Transverse colon (tissue), 4 donors: ENCODE measurements at regions not wholly inside any gene's neighbourhood (a gene's known extent, or its start where the extent isn't known, plus 50 kb on each side); places are given as distances from the start of the nearest gene placed in this dataset.

Experiments used
- DNase-seq: peaks from one replicate; pipeline ENCODE4 v3.0.0-alpha.2; 2019
- H3K27ac ChIP-seq, 4 donors: fragments of 200-600 bp; sonication (generic); 2 replicates each; pipeline ENCODE4 v1.5.1; 2016 to 2018; ENCODE audit warnings: inconsistent platforms in 4 of 4
- H3K27me3 ChIP-seq: fragments of 200-600 bp; sonication (generic); 2 replicates; pipeline ENCODE4 v1.5.1; 2017; ENCODE audit warnings: inconsistent platforms
- H3K36me3 ChIP-seq, 4 donors: fragments of 200-600 bp; sonication (generic); 2 replicates each; pipeline ENCODE4 v1.5.1; 2017 to 2019; ENCODE audit warnings: inconsistent platforms in 4 of 4
- H3K4me1 ChIP-seq, 4 donors: fragments of 200-600 bp; sonication (generic); 2 replicates each; pipeline ENCODE4 v1.5.1; 2017 to 2020; ENCODE audit warnings: inconsistent platforms in 4 of 4
- H3K4me3 ChIP-seq, 4 donors: fragments of 200-600 bp; sonication (generic); 1 replicate in 1 of 4; 2 replicates in 3 of 4; pipeline versions ENCODE4 v1.5.1 to v1.6.1; 2017 to 2019; ENCODE audit warnings: inconsistent platforms in 4 of 4
- H3K9me3 ChIP-seq, 2 donors: fragments of 200-600 bp; sonication (generic); 2 replicates each; pipeline ENCODE4 v1.5.1; 2017 to 2019; ENCODE audit warnings: inconsistent platforms in 2 of 2
- EP300 ChIP-seq: sonication (generic); formaldehyde crosslinking; IDR thresholded peaks from one replicate; pipeline ENCODE4 v1.6.1; 2017; ENCODE audit warnings: antibody characterized with exemption, low read depth
- POLR2A ChIP-seq: fragments of 450-650 bp; IDR thresholded peaks from one replicate; pipeline ENCODE4 v1.6.1; 2016; ENCODE audit warnings: antibody characterized with exemption, mild to moderate bottlenecking, moderate library complexity
- POLR2AphosphoS5 ChIP-seq, 3 donors: sonication (generic); formaldehyde crosslinking; IDR thresholded peaks; one replicate each; pipeline ENCODE4 v1.6.1; 2016; ENCODE audit warnings: antibody characterized with exemption in 3 of 3
- WGBS, 2 donors: methylation state at CpG; one replicate each; pipeline ENCODE4 v1.1.5; 2018; ENCODE audit warnings: low coverage in 1 of 2; 5-methylcytosine and 5-hydroxymethylcytosine counted together
- in situ Hi-C, 4 donors: fragments of 200-750 bp; cut with MboI; loops; one replicate each; pipeline versions ENCODE4 v1.15.0 to v1.15.1; 2017; ENCODE audit warnings: low sequenced_read_pairs in 3 of 4, low pct_ligation_motif_present in 1 of 4, low pct_unique_long_range_greater_than_20kb in 1 of 4
- intact Hi-C: fragments of 100-400 bp; cut with DNase I; formaldehyde crosslinking; loops from one replicate; pipeline ENCODE4 v1.15.1; 2023; ENCODE audit warnings: low total_unique reads
- TF ChIP-seq, protein P1 (sequence below), 5 experiments: fragments of 200-600 bp in 3 of 5; fragments of 450-650 bp in 2 of 5; sonication (generic) in 3 of 5; IDR thresholded peaks; 1 replicate in 2 of 5; 2 replicates in 3 of 5; pipeline ENCODE4 v1.5.1; 2016 to 2017; ENCODE audit warnings: antibody characterized with exemption in 5 of 5, inconsistent platforms in 3 of 5, mild to moderate bottlenecking in 2 of 5, moderate library complexity in 1 of 5

- DNase-seq, result no peak
- Histone ChIP-seq H3K27ac (no peak overlapping the region), H3K36me3 (no peaks in the 10 kb centered on the region), H3K27me3 (no peaks in the 10 kb centered on the region), H3K4me1 (peaks cover 0 to 5% (median 0%) of the 10 kb centered on the region in 4 donors), H3K9me3 (no peaks in the 10 kb centered on the region), H3K4me3 (no peak overlapping the region)
- 70 to 76% methylated on average over 3 of the region's 3 CpGs for WGBS, 2 donors
- in situ Hi-C loops, result no loop called here
- no peak for TF ChIP-seq POLR2A
- TF ChIP-seq, protein P1, sequence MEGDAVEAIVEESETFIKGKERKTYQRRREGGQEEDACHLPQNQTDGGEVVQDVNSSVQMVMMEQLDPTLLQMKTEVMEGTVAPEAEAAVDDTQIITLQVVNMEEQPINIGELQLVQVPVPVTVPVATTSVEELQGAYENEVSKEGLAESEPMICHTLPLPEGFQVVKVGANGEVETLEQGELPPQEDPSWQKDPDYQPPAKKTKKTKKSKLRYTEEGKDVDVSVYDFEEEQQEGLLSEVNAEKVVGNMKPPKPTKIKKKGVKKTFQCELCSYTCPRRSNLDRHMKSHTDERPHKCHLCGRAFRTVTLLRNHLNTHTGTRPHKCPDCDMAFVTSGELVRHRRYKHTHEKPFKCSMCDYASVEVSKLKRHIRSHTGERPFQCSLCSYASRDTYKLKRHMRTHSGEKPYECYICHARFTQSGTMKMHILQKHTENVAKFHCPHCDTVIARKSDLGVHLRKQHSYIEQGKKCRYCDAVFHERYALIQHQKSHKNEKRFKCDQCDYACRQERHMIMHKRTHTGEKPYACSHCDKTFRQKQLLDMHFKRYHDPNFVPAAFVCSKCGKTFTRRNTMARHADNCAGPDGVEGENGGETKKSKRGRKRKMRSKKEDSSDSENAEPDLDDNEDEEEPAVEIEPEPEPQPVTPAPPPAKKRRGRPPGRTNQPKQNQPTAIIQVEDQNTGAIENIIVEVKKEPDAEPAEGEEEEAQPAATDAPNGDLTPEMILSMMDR (IDR thresholded peaks at IDR 0.05), result no peak
- TF ChIP-seq EP300, result no peak
- TF ChIP-seq POLR2AphosphoS5 (IDR thresholded peaks at IDR 0.05), result no peak
- intact Hi-C loops, result no loop called here
These were observed 546.9 kb upstream of the C9orf72 start for GRCh38 chr9:28120184-28120583.

DNA sequence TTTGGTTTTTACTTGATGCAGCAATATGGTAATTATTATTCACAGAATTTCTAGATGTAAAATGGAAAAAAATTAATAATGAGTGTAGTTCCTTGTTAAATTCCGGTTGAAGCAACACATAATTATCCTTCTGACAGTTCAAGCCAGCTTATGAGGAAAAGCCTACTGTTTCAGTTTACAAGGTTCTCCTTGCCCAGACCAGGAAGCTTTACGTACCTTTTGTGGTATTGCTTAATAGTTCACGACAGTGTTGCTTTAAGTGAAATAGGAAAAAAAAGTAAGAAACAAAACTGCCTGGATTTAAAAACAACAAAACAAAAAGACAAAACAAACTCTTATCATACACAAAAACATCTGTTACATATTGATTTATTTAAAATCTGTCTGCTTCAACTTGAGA, 547.3 kb upstream of the C9orf72 start:
- Histone ChIP-seq H3K36me3 (no peaks in the 10 kb centered on the region), H3K9me3 (no peaks in the 10 kb centered on the region), H3K4me1 (peaks cover 0 to 5% (median 0%) of the 10 kb centered on the region in 4 donors), H3K4me3 (no peak overlapping the region), H3K27ac (no peak overlapping the region), H3K27me3 (no peaks in the 10 kb centered on the region)
- no peak for DNase-seq
- in situ Hi-C loops (no loop called here), intact Hi-C loops (no loop called here)
- no peak for TF ChIP-seq EP300
- TF ChIP-seq, protein P1 (IDR thresholded peaks at IDR 0.05), result no peak
- TF ChIP-seq POLR2A, result no peak
- no peak for TF ChIP-seq POLR2AphosphoS5 (IDR thresholded peaks at IDR 0.05)
- 31 to 38% methylated on average over 3 of the region's 3 CpGs for WGBS, 2 donors

DNA sequence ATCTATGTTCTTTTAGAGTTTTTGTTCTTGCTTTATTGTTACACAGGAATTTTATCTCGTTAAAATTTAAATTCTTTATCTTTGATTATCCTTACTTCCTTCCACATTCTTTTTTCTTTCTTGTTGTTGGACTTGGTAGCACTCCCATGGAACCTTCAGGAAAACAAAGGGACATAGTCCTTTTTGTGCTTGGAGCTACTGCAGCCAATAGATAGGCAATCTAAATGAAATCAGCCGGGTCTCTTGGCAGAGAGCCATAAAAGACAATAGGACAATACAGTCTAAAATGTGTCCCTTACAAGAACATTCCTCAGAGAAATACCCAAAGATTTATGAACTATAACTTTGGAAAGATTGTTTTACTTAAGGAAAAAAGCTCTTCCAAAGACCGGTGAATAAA, 548.1 kb upstream of the C9orf72 start:
- intact Hi-C loops, result no loop called here
- no peak overlapping the region for H3K4me3 ChIP-seq
- no peak for DNase-seq
- no peak for TF ChIP-seq POLR2AphosphoS5 (IDR thresholded peaks at IDR 0.05)
- TF ChIP-seq EP300, result no peak
- TF ChIP-seq, protein P1 (IDR thresholded peaks at IDR 0.05), result no peak
- TF ChIP-seq POLR2A, result no peak
- no peaks in the 10 kb centered on the region for H3K27me3 ChIP-seq
- H3K27ac ChIP-seq, result no peak overlapping the region
- WGBS, 2 donors, result 24 to 39% methylated on average over 3 of the region's 3 CpGs
- no peaks in the 10 kb centered on the region for H3K36me3 ChIP-seq
- H3K4me1 ChIP-seq, result peaks cover 0 to 5% (median 0%) of the 10 kb centered on the region in 4 donors
- in situ Hi-C loops, result no loop called here
- no peaks in the 10 kb centered on the region for H3K9me3 ChIP-seq

DNA sequence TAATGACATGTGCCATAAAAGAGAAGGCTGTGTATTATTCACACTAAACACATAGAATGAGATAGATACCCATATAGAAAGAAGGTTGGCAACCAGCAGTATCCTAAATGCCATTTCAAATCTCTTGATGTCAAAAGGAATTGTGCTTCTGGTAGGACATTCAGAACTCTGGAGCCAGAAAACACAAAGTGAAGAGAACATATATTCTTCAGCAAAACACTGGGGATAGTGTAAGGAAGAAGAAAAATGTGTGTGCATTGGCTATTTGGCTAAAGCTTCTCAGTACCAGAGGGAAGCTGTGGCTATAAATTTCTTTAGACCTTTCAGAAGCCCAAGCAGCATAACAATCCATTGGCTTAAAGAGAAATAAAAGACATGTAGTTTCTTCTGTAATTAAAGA, 551.6 kb upstream of the C9orf72 start:
- Histone ChIP-seq H3K4me3 (no peak overlapping the region), H3K27ac (no peak overlapping the region), H3K9me3 (no peaks in the 10 kb centered on the region), H3K4me1 (peaks cover 0 to 5% (median 0%) of the 10 kb centered on the region in 4 donors), H3K36me3 (no peaks in the 10 kb centered on the region), H3K27me3 (no peaks in the 10 kb centered on the region)
- in situ Hi-C loops (no loop called here), intact Hi-C loops (no loop called here)
- no peak for TF ChIP-seq POLR2A
- TF ChIP-seq, protein P1 (IDR thresholded peaks at IDR 0.05), result no peak
- TF ChIP-seq POLR2AphosphoS5 (IDR thresholded peaks at IDR 0.05), result no peak
- no peak for DNase-seq
